ENCODE measurements at regions not wholly inside any gene's neighbourhood (a gene's known extent, or its start where the extent isn't known, plus 50 kb on each side); places are given as distances from the start of the nearest gene placed in this dataset.

DNA sequence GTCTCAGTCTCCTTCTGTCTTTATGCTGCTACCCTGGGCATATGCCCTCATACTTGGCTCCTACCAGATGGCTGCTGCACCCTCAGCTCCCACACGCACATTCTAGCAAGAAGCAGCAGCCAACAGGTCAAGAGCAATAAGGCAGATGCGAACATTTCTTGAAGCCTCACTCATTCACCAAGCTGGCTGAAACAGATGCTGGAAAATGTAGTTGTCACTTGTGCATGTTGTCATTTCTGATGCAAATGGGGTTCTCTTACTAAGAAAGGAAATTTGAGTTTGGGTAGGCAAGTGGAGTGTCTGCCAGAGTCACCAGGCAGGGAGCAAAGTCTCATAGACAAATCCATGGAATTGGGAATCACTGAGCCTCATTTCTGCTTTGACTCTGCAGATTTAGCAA, 57.4 kb upstream of the SORBS2 start:
- TF ChIP-seq CTCF (IDR thresholded peaks at IDR 0.05) (no peak), EP300 (IDR thresholded peaks at IDR 0.05) (no peak), POLR2A (IDR thresholded peaks at IDR 0.05) (no peak)

Data from ovary (tissue), 3 donors.